ENCODE measurements at regions not wholly inside any gene's neighbourhood (a gene's known extent, or its start where the extent isn't known, plus 50 kb on each side); places are given as distances from the start of the nearest gene placed in this dataset.

GRCh38 chr3:634511-634910 is 437.9 kb downstream of the CHL1 start:
- Histone ChIP-seq H3K27me3 (replicated peaks; ENCODE audit: insufficient read depth) (no peaks in the 10 kb centered on the region), H3K79me2 (ENCODE audit: insufficient read depth) (no peaks in the 10 kb centered on the region), H4K20me1 (ENCODE audit: insufficient read depth) (no peaks in the 10 kb centered on the region), H3K9ac (no peak overlapping the region), H3F3A (ENCODE audit: insufficient read depth) (no peaks in the 10 kb centered on the region), H3K4me2 (ENCODE audit: unreplicated experiment) (no peak overlapping the region), H3K36me3 (ENCODE audit: low read depth) (no peaks in the 10 kb centered on the region), H2AFZ (no peak overlapping the region), H3K27ac (no peak overlapping the region), H3K4me3 (no peak overlapping the region), H3K4me1 (ENCODE audit: insufficient read depth) (no peaks in the 10 kb centered on the region), H3K9me2 (ENCODE audit: insufficient read depth) (no peaks in the 10 kb centered on the region), H3K9me3 (ENCODE audit: low read depth) (no peaks in the 10 kb centered on the region)
- in situ Hi-C loops (cut with MboI), result no loop called here
- TF ChIP-seq EZH2phosphoT487 (IDR thresholded peaks at IDR 0.05; ENCODE audit: insufficient read depth, low read depth) (no peak), EZH2 (IDR thresholded peaks at IDR 0.05; ENCODE audit: insufficient read depth, poor library complexity, severe bottlenecking) (no peak)
- DNase-seq, result no peak

GRCh38 chr3:635393-635792 is 438.8 kb downstream of the CHL1 start:
- no peak for TF ChIP-seq EZH2phosphoT487 (IDR thresholded peaks at IDR 0.05; ENCODE audit: insufficient read depth, low read depth)
- TF ChIP-seq EZH2 (IDR thresholded peaks at IDR 0.05; ENCODE audit: insufficient read depth, poor library complexity, severe bottlenecking), result no peak
- Histone ChIP-seq H3K27ac (no peak overlapping the region), H3K27me3 (replicated peaks; ENCODE audit: insufficient read depth) (no peaks in the 10 kb centered on the region), H3K9me3 (ENCODE audit: low read depth) (no peaks in the 10 kb centered on the region), H3K79me2 (ENCODE audit: insufficient read depth) (no peaks in the 10 kb centered on the region), H2AFZ (no peak overlapping the region), H3K9me2 (ENCODE audit: insufficient read depth) (no peaks in the 10 kb centered on the region), H3K4me1 (ENCODE audit: insufficient read depth) (no peaks in the 10 kb centered on the region), H3K4me3 (no peak overlapping the region), H3K36me3 (ENCODE audit: low read depth) (no peaks in the 10 kb centered on the region), H3F3A (ENCODE audit: insufficient read depth) (no peaks in the 10 kb centered on the region), H4K20me1 (ENCODE audit: insufficient read depth) (no peaks in the 10 kb centered on the region), H3K4me2 (ENCODE audit: unreplicated experiment) (no peak overlapping the region), H3K9ac (no peak overlapping the region)
- in situ Hi-C loops (cut with MboI), result no loop called here
- no peak for DNase-seq

- Histone ChIP-seq H4K20me1 (ENCODE audit: insufficient read depth) (no peaks in the 10 kb centered on the region), H3K4me3 (no peak overlapping the region), H3K79me2 (ENCODE audit: insufficient read depth) (no peaks in the 10 kb centered on the region), H3K4me1 (ENCODE audit: insufficient read depth) (no peaks in the 10 kb centered on the region), H3K27ac (no peak overlapping the region), H3K9me3 (ENCODE audit: low read depth) (no peaks in the 10 kb centered on the region), H3K9ac (no peak overlapping the region), H2AFZ (no peak overlapping the region), H3K27me3 (replicated peaks; ENCODE audit: insufficient read depth) (no peaks in the 10 kb centered on the region), H3K4me2 (ENCODE audit: unreplicated experiment) (no peak overlapping the region), H3K9me2 (ENCODE audit: insufficient read depth) (no peaks in the 10 kb centered on the region), H3F3A (ENCODE audit: insufficient read depth) (no peaks in the 10 kb centered on the region), H3K36me3 (ENCODE audit: low read depth) (no peaks in the 10 kb centered on the region)
- DNase-seq, result no peak
- whole genome bisulfite sequencing, 2 experiments (ENCODE audit: low coverage in 1 of 2, low lambda C conversion rate in 2 of 2, missing lambda C conversion rate in 2 of 2), result 4 to 9% methylated on average over 1 of the region's 1 CpG
- TF ChIP-seq EZH2phosphoT487 (IDR thresholded peaks at IDR 0.05; ENCODE audit: insufficient read depth, low read depth) (no peak), EZH2 (IDR thresholded peaks at IDR 0.05; ENCODE audit: insufficient read depth, poor library complexity, severe bottlenecking) (no peak)
- in situ Hi-C loops (cut with MboI), result no loop called here
Observed at GRCh38 chr3:643376-643775, 446.8 kb downstream of the CHL1 start.

- no peak overlapping the region for H3K4me2 ChIP-seq (ENCODE audit: unreplicated experiment)
- no peaks in the 10 kb centered on the region for H4K20me1 ChIP-seq (ENCODE audit: insufficient read depth)
- WGBS, 2 experiments (ENCODE audit: low coverage in 1 of 2, low lambda C conversion rate in 2 of 2, missing lambda C conversion rate in 2 of 2), result 42 to 45% methylated on average over 1 of the region's 1 CpG
- no peak overlapping the region for H2AFZ ChIP-seq
- H3K4me1 ChIP-seq (ENCODE audit: insufficient read depth), result no peaks in the 10 kb centered on the region
- no peaks in the 10 kb centered on the region for H3K79me2 ChIP-seq (ENCODE audit: insufficient read depth)
- H3K9me2 ChIP-seq (ENCODE audit: insufficient read depth), result no peaks in the 10 kb centered on the region
- in situ Hi-C loops (cut with MboI), result no loop called here
- DNase-seq, result no peak
- no peaks in the 10 kb centered on the region for H3K36me3 ChIP-seq (ENCODE audit: low read depth)
- H3K27ac ChIP-seq, result no peak overlapping the region
- H3K9me3 ChIP-seq (ENCODE audit: low read depth), result no peaks in the 10 kb centered on the region
- no peaks in the 10 kb centered on the region for H3F3A ChIP-seq (ENCODE audit: insufficient read depth)
- H3K9ac ChIP-seq, result no peak overlapping the region
- no peak overlapping the region for H3K4me3 ChIP-seq
- TF ChIP-seq EZH2phosphoT487 (IDR thresholded peaks at IDR 0.05; ENCODE audit: insufficient read depth, low read depth), result no peak
- no peak for TF ChIP-seq EZH2 (IDR thresholded peaks at IDR 0.05; ENCODE audit: insufficient read depth, poor library complexity, severe bottlenecking)
- no peaks in the 10 kb centered on the region for H3K27me3 ChIP-seq (replicated peaks; ENCODE audit: insufficient read depth)
Observed at GRCh38 chr3:655824-656223, 437.0 kb upstream of the CNTN6 start.

GRCh38 chr3:661356-661755 is 431.5 kb upstream of the CNTN6 start:
- TF ChIP-seq EZH2phosphoT487 (IDR thresholded peaks at IDR 0.05; ENCODE audit: insufficient read depth, low read depth), result no peak
- TF ChIP-seq EZH2 (IDR thresholded peaks at IDR 0.05; ENCODE audit: insufficient read depth, poor library complexity, severe bottlenecking), result no peak
- Histone ChIP-seq H3K4me2 (ENCODE audit: unreplicated experiment) (no peak overlapping the region), H3K9me3 (ENCODE audit: low read depth) (peaks cover 5% of the 10 kb centered on the region), H3K9me2 (ENCODE audit: insufficient read depth) (no peaks in the 10 kb centered on the region), H3K36me3 (ENCODE audit: low read depth) (no peaks in the 10 kb centered on the region), H3K4me3 (no peak overlapping the region), H3K9ac (no peak overlapping the region), H3K27ac (no peak overlapping the region), H3K79me2 (ENCODE audit: insufficient read depth) (no peaks in the 10 kb centered on the region), H4K20me1 (ENCODE audit: insufficient read depth) (no peaks in the 10 kb centered on the region), H3F3A (ENCODE audit: insufficient read depth) (no peaks in the 10 kb centered on the region), H3K4me1 (ENCODE audit: insufficient read depth) (no peaks in the 10 kb centered on the region), H2AFZ (no peak overlapping the region), H3K27me3 (replicated peaks; ENCODE audit: insufficient read depth) (no peaks in the 10 kb centered on the region)
- 37 to 40% methylated on average over 3 of the region's 3 CpGs for WGBS, 2 experiments (ENCODE audit: low coverage in 1 of 2, low lambda C conversion rate in 2 of 2, missing lambda C conversion rate in 2 of 2)
- in situ Hi-C loops (cut with MboI), result no loop called here
- DNase-seq, result no peak
